ENCODE measurements at regions not wholly inside any gene's neighbourhood (a gene's known extent, or its start where the extent isn't known, plus 50 kb on each side); places are given as distances from the start of the nearest gene placed in this dataset.
"Not testable (repeated sequence)": the region's sequence is repeated elsewhere in the genome, so short reads cannot be mapped to it uniquely, and the experiment has no call there.

DNA sequence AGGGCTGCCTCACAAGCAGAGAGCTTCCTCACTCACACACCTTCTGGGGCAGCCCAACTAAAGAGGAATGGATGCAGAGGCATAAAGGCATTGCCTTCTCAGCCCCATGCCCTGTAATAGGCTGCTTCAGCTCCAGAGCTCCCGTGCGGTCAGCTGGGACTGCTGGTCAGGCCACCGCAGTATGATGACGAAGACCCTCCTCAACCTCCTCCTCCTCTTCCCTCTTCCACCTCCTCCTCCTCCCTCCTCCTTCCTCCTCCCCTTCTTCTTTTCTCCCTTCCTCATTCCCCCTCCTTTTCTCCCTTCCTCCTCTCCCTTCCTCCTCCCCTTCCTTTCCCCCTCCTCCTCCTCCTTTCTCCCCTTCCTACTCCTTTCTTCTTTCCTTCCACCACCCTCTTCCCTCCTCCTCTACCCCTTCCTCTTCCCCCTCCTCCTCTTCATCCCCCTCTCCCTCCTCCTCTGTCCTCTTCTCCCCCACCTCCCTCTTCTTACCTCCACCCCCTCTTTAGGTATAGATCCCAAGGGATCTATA is 465.3 kb upstream of the CDH4 start:
- no peaks in the 10 kb centered on the region for H3K36me3 ChIP-seq (ENCODE audit: control insufficient read depth, insufficient read depth, low read length)
- H3K4me3 ChIP-seq (ENCODE audit: low read depth, low read length): no peak overlapping the region
- TF ChIP-seq, protein P1, sequence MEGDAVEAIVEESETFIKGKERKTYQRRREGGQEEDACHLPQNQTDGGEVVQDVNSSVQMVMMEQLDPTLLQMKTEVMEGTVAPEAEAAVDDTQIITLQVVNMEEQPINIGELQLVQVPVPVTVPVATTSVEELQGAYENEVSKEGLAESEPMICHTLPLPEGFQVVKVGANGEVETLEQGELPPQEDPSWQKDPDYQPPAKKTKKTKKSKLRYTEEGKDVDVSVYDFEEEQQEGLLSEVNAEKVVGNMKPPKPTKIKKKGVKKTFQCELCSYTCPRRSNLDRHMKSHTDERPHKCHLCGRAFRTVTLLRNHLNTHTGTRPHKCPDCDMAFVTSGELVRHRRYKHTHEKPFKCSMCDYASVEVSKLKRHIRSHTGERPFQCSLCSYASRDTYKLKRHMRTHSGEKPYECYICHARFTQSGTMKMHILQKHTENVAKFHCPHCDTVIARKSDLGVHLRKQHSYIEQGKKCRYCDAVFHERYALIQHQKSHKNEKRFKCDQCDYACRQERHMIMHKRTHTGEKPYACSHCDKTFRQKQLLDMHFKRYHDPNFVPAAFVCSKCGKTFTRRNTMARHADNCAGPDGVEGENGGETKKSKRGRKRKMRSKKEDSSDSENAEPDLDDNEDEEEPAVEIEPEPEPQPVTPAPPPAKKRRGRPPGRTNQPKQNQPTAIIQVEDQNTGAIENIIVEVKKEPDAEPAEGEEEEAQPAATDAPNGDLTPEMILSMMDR (IDR thresholded peaks at IDR 0.05; ENCODE audit: insufficient read depth, low read depth, low read length): no peak
- ChIA-PET CTCF (no interaction called here), POLR2A (no interaction called here)
- DNase-seq (ENCODE audit: low read depth): no peak
- no peaks in the 10 kb centered on the region for H3K27me3 ChIP-seq (ENCODE audit: control insufficient read depth, insufficient read depth, low read length)

DNA sequence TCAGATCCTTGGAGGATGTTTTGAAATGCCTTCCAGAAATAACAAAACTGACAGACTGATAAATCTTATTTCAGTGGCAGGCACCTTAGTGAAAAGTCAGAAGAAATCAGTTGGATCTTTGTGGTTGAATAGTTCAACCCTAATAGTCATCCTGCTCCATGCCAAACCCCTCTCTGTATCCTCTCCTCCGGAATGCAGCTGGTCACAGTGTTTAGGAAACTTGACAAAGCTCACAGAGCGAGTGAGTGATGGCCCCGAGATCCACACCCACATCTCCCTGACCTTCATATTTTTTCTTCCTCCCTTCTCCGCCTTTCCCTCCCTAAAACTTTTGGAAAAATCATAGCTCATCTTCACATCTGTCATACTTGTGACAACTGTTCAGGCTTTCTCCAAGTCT is 464.8 kb upstream of the CDH4 start:
- Histone ChIP-seq H3K36me3 (ENCODE audit: control insufficient read depth, insufficient read depth, low read length) (no peaks in the 10 kb centered on the region), H3K27me3 (ENCODE audit: control insufficient read depth, insufficient read depth, low read length) (no peaks in the 10 kb centered on the region), H3K4me3 (ENCODE audit: low read depth, low read length) (no peak overlapping the region)
- DNase-seq (ENCODE audit: low read depth): no peak
- POLR2A ChIA-PET: no interaction called here
- TF ChIP-seq, protein P1 (IDR thresholded peaks at IDR 0.05; ENCODE audit: insufficient read depth, low read depth, low read length): no peak
- CTCF ChIA-PET: interaction anchor here (0.5 kb wide), 1 partner anchor 584 kb away, joined by 4 read pairs; no protein-coding TSS in a partner anchor

DNA sequence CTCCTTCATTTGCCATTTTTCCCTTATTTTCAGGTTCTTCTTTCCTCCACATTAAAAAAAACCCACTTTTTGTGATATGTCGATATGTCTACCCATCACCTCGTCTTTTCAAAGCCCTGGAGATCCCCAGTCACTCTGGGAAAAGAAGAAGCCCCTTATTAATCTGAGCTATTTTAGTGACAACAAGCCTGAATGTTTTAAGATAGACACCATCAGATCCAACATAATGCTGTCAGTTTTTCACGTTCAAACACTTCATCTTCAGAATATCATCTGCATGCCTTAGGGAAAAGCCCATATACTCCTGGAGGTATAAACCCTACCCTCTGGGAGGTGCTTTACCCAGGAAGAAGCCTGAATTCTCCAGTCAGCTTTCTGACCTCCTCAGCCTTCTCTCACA is 464.0 kb upstream of the CDH4 start:
- TF ChIP-seq, protein P1 (IDR thresholded peaks at IDR 0.05; ENCODE audit: insufficient read depth, low read depth, low read length): no peak
- H3K36me3 ChIP-seq (ENCODE audit: control insufficient read depth, insufficient read depth, low read length): no peaks in the 10 kb centered on the region
- ChIA-PET POLR2A (no interaction called here), CTCF (interaction anchor here (0.5 kb wide), 1 partner anchor 584 kb away, joined by 4 read pairs; no protein-coding TSS in a partner anchor)
- H3K27me3 ChIP-seq (ENCODE audit: control insufficient read depth, insufficient read depth, low read length): no peaks in the 10 kb centered on the region
- no peak overlapping the region for H3K4me3 ChIP-seq (ENCODE audit: low read depth, low read length)
- no peak for DNase-seq (ENCODE audit: low read depth)

DNA sequence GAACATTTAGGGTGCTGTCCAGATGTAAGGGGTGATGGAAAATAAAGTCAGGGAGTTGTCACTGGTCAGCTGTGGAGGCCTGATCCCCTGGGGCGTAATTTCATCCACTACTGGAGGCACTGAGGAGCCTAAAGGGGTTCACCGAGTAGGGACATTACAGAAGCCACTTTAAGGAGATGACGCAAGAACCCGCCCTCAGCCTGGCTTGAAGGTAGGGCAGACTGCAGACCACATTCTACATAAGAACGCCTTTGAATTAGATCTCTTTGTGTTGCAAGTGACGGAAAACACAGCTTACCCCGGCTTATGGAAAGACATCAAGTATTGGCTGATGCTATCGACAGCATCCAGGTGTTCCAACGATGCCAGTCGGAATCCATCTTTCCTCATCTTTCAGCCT is 462.7 kb upstream of the CDH4 start:
- TF ChIP-seq, protein P1 (IDR thresholded peaks at IDR 0.05; ENCODE audit: insufficient read depth, low read depth, low read length): no peak
- Histone ChIP-seq H3K4me3 (ENCODE audit: low read depth, low read length) (no peak overlapping the region), H3K27me3 (ENCODE audit: control insufficient read depth, insufficient read depth, low read length) (no peaks in the 10 kb centered on the region), H3K36me3 (ENCODE audit: control insufficient read depth, insufficient read depth, low read length) (no peaks in the 10 kb centered on the region)
- ChIA-PET CTCF (interaction anchor here (1.4 kb wide), 1 partner anchor 9 kb away, joined by 4 read pairs; no protein-coding TSS in a partner anchor), POLR2A (no interaction called here)
- no peak for DNase-seq (ENCODE audit: low read depth)

DNA sequence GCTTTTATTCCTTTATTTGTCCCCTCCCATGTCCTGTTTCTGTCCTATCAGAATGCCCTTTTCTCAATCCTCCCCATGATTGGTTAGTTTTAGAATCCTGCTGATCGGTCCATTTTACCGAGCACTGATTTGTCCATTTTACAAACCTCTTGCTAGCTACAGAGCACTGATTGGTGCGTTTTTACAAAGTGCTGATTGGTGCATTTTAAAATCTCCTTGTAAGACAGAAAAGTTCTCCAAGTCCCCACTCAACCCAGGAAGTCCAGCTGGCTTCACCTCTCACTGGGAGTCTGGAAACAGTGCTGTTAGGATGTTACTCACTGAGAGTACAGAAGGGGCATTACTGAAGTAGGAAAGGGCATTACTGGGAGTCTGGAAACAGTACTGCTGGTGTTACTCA is 461.7 kb upstream of the CDH4 start:
- CTCF ChIA-PET: interaction anchor here (1.4 kb wide), 1 partner anchor 10 kb away, joined by 4 read pairs; no protein-coding TSS in a partner anchor
- POLR2A ChIA-PET; H3K4me3 ChIP-seq (ENCODE audit: low read depth, low read length): not testable (repeated sequence)

DNA sequence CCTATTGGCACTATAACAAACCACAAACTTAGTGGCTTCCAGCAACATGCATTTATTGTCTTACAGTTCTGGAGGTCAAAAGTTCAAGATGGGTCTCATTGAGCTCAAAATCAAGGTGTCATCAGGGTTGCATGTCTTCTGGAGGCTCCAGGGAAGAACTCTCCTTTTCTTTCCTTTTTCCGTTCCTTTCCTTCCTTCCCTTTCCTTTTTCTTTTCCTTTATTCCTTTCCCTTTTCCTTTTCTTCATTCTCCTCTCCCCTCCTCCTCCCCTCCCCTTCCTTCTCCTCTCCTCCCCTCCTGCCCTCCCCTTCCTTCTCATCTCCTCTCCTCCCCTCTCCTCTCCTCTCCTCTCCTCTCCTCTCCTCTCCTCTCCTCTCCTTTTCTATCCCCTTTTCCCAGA is 460.2 kb upstream of the CDH4 start:
- TF ChIP-seq, protein P1 (IDR thresholded peaks at IDR 0.05; ENCODE audit: insufficient read depth, low read depth, low read length): no peak
- DNase-seq (ENCODE audit: low read depth): no peak
- ChIA-PET POLR2A (no interaction called here), CTCF (no interaction called here)
- Histone ChIP-seq H3K27me3 (ENCODE audit: control insufficient read depth, insufficient read depth, low read length) (no peaks in the 10 kb centered on the region), H3K4me3 (ENCODE audit: low read depth, low read length) (no peak overlapping the region), H3K36me3 (ENCODE audit: control insufficient read depth, insufficient read depth, low read length) (no peaks in the 10 kb centered on the region)

More for the DNA sequence above, 461.7 kb upstream of the CDH4 start:
- not testable (repeated sequence) for H3K27me3 ChIP-seq (ENCODE audit: control insufficient read depth, insufficient read depth, low read length); H3K36me3 ChIP-seq (ENCODE audit: control insufficient read depth, insufficient read depth, low read length); DNase-seq (ENCODE audit: low read depth)
